HCT116 (cell line): ENCODE measurements at regions not wholly inside any gene's neighbourhood (a gene's known extent, or its start where the extent isn't known, plus 50 kb on each side); places are given as distances from the start of the nearest gene placed in this dataset.

Source experiments
- ATAC-seq: fragments of 200-7000 bp; cut with Tn5 transposase; 2 replicates; pipeline ENCODE4 v1.9.1; 2020; ENCODE audit warnings: mild to moderate bottlenecking, moderate library complexity
- BruUV-seq: library from RNA; stranded (reverse); fragments of 400-500 nt; replicated peaks from 2 replicates; lab custom pipeline; 2021; lab: Mats Ljungman, UMichigan
- CTCF ChIA-PET: fragments of 300-600 bp; sonication (Branson Sonifier 250); formaldehyde crosslinking; loops from one replicate; lab custom pipeline; 2021; ENCODE audit warnings: antibody characterized with exemption; lab: Charles Lee
- POLR2A ChIA-PET: fragments of 300-600, 350-600 bp; sonication (Branson Sonifier 250); formaldehyde crosslinking; loops from one replicate; lab custom pipeline; 2021; ENCODE audit warnings: antibody characterized with exemption; lab: Charles Lee
- RAD21 ChIA-PET, 2 experiments: fragments of 300-600 bp; sonication (Branson Sonifier 250); formaldehyde crosslinking; loops; one replicate each; lab custom pipeline; 2023; ENCODE audit warnings: low total read pairs in 2 of 2; ENCODE audit not compliant: uncharacterized antibody in 2 of 2, unreplicated experiment in 2 of 2, low non-redundant PET in 1 of 2; lab: Charles Lee
- DNase-seq: peaks from one replicate; pipeline ENCODE4 v3.0.0-alpha.2; 2010; ENCODE audit warnings: low read depth, low spot score
- H2AFZ ChIP-seq: fragments of 200-600 bp; shearing (Covaris generic), sonication (generic); 2 replicates; pipeline ENCODE4 v1.6.1; 2017; ENCODE audit warnings: low read depth, mixed run types, mixed read lengths, antibody characterized with exemption, low read length; ENCODE audit not compliant: poor library complexity, severe bottlenecking
- H3K27ac ChIP-seq: 2 replicates; pipeline ENCODE4 v1.5.1; 2012; ENCODE audit warnings: low read depth, low read length
- H3K27me3 ChIP-seq: fragments of 200-600 bp; sonication (generic); 2 replicates; pipeline ENCODE4 v1.6.1; 2016; ENCODE audit warnings: mixed run types, low read length, mixed read lengths; ENCODE audit not compliant: insufficient read depth
- H3K36me3 ChIP-seq, 2 experiments: fragments of 200-500 bp in 1 of 2; fragments of 200-600 bp in 1 of 2; sonication (Bioruptor generic) in 1 of 2; sonication (generic) in 1 of 2; 2 replicates each; pipeline versions ENCODE4 v1.5.1 to v1.6.1; 2014 to 2016; ENCODE audit warnings: low read length in 2 of 2, inconsistent platforms in 1 of 2, mixed read lengths in 1 of 2, mixed run types in 1 of 2; ENCODE audit not compliant: insufficient read depth in 2 of 2, control insufficient read depth in 1 of 2
- H3K4me1 ChIP-seq, 2 experiments: fragments of 200-600 bp in 1 of 2; sonication (generic) in 1 of 2; 2 replicates each; pipeline versions ENCODE4 v1.5.1 to v1.6.1; 2012 to 2017; ENCODE audit warnings: low read length in 2 of 2, inconsistent platforms in 1 of 2, mild to moderate bottlenecking in 1 of 2, mixed read lengths in 1 of 2, mixed run types in 1 of 2, moderate library complexity in 1 of 2; ENCODE audit not compliant: insufficient read depth in 2 of 2, control insufficient read depth in 1 of 2
- H3K4me2 ChIP-seq: fragments of 200-600 bp; sonication (generic); 2 replicates; pipeline ENCODE4 v1.6.1; 2017; ENCODE audit warnings: mixed run types, low read length, mixed read lengths
- H3K4me3 ChIP-seq, 2 experiments: fragments of 200-600 bp in 1 of 2; sonication (generic) in 1 of 2; replicated peaks in 1 of 2; 2 replicates each; pipeline ENCODE4 v1.5.1; 2011 to 2016; ENCODE audit warnings: low read length in 2 of 2, control low read depth in 1 of 2, low read depth in 1 of 2, mild to moderate bottlenecking in 1 of 2, mixed read lengths in 1 of 2, mixed run types in 1 of 2
- H3K79me2 ChIP-seq: fragments of 200-600 bp; sonication (generic); 2 replicates; pipeline ENCODE4 v1.6.1; 2017; ENCODE audit warnings: mild to moderate bottlenecking, mixed run types, low read length, moderate library complexity, mixed read lengths; ENCODE audit not compliant: insufficient read depth
- H3K9ac ChIP-seq: fragments of 200-600 bp; sonication (generic); 2 replicates; pipeline ENCODE4 v1.6.1; 2016; ENCODE audit warnings: low read length, mixed read lengths
- H3K9me2 ChIP-seq: fragments of 200-600 bp; sonication (generic), shearing (Covaris generic); 2 replicates; pipeline ENCODE4 v1.6.1; 2017; ENCODE audit warnings: mixed run types, mild to moderate bottlenecking, moderate library complexity; ENCODE audit not compliant: insufficient read depth
- H3K9me3 ChIP-seq, 2 experiments: fragments of 200-500 bp in 1 of 2; fragments of 200-600 bp in 1 of 2; sonication (Bioruptor generic) in 1 of 2; sonication (generic) in 1 of 2; 2 replicates each; pipeline ENCODE4 v1.6.1; 2014 to 2017; ENCODE audit warnings: low read length in 2 of 2, mixed read lengths in 2 of 2, inconsistent platforms in 1 of 2, low read depth in 1 of 2, mild to moderate bottlenecking in 1 of 2, mixed run types in 1 of 2, moderate library complexity in 1 of 2; ENCODE audit not compliant: control insufficient read depth in 1 of 2, insufficient read depth in 1 of 2
- H4K20me1 ChIP-seq: fragments of 200-600 bp; sonication (generic), shearing (Covaris generic); 2 replicates; pipeline ENCODE4 v1.6.1; 2017; ENCODE audit warnings: mixed run types, mild to moderate bottlenecking, moderate library complexity; ENCODE audit not compliant: insufficient read depth
- CBX3 ChIP-seq: IDR thresholded peaks from 2 replicates; pipeline ENCODE4 v1.6.1; 2012; ENCODE audit warnings: low read depth
- CEBPB ChIP-seq: IDR thresholded peaks from 2 replicates; pipeline ENCODE4 v1.6.1; 2012; ENCODE audit warnings: low read depth
- EGR1 ChIP-seq: IDR thresholded peaks from 2 replicates; pipeline ENCODE4 v1.6.1; 2012; ENCODE audit warnings: low read depth
- ELF1 ChIP-seq: IDR thresholded peaks from 2 replicates; pipeline ENCODE4 v1.6.1; 2012; ENCODE audit warnings: low read depth, borderline replicate concordance
- EZH2phosphoT487 ChIP-seq: fragments of 200-600 bp; IDR thresholded peaks from 2 replicates; pipeline ENCODE4 v1.6.1; 2018; ENCODE audit warnings: antibody characterized with exemption, borderline replicate concordance
- FOSL1 ChIP-seq: IDR thresholded peaks from 2 replicates; pipeline ENCODE4 v1.6.1; 2012; ENCODE audit warnings: low read depth
- JUND ChIP-seq: IDR thresholded peaks from 2 replicates; pipeline ENCODE4 v1.6.1; 2012
- POLR2A ChIP-seq: IDR thresholded peaks from 2 replicates; pipeline ENCODE4 v1.7.0; 2011; ENCODE audit warnings: borderline replicate concordance; ENCODE audit not compliant: insufficient read depth, insufficient read length; ENCODE audit errors: extremely low read depth
- POLR2AphosphoS5 ChIP-seq: IDR thresholded peaks from 2 replicates; pipeline ENCODE4 v1.6.1; 2011; ENCODE audit warnings: mild to moderate bottlenecking, low read depth, low read length, moderate library complexity
- RAD21 ChIP-seq: IDR thresholded peaks from 2 replicates; pipeline ENCODE4 v1.6.1; 2012; ENCODE audit warnings: low read depth, mild to moderate bottlenecking
- SIN3A ChIP-seq: IDR thresholded peaks from 2 replicates; pipeline ENCODE4 v1.6.1; 2012; ENCODE audit warnings: low read depth
- SP1 ChIP-seq: IDR thresholded peaks from 2 replicates; pipeline ENCODE4 v1.6.1; 2012; ENCODE audit warnings: low read depth
- SRF ChIP-seq: IDR thresholded peaks from 2 replicates; pipeline ENCODE4 v1.6.1; 2012; ENCODE audit warnings: low read depth
- TCF7L2 ChIP-seq: IDR thresholded peaks from 2 replicates; pipeline ENCODE4 v1.7.0; 2011; ENCODE audit warnings: borderline replicate concordance, inconsistent platforms; ENCODE audit not compliant: insufficient read depth, insufficient read length; ENCODE audit errors: extremely low read depth
- YY1 ChIP-seq: IDR thresholded peaks from 2 replicates; pipeline ENCODE4 v1.6.1; 2011; ENCODE audit warnings: low read length, low read depth, moderate library complexity, mild to moderate bottlenecking; ENCODE audit not compliant: insufficient replicate concordance; ENCODE audit errors: extremely low read depth
- ZFX ChIP-seq: fragments of 450-650 bp; IDR thresholded peaks from 2 replicates; pipeline ENCODE4 v1.6.1; 2017
- ZNF274 ChIP-seq: fragments of 200-500 bp; sonication (Bioruptor generic); IDR thresholded peaks from 2 replicates; pipeline ENCODE4 v1.6.1; 2014; ENCODE audit warnings: mild to moderate bottlenecking, low read depth, low read length, inconsistent platforms
- intact Hi-C: fragments of 100-400 bp; cut with micrococcal nuclease; formaldehyde crosslinking; loops from 2 replicates; pipeline ENCODE4 v1.10.0; 2022
- TF ChIP-seq, protein P1 (sequence below): IDR thresholded peaks from 2 replicates; pipeline ENCODE4 v1.6.1; 2012
- TF ChIP-seq, protein P2 (sequence below): IDR thresholded peaks from 2 replicates; pipeline ENCODE4 v1.6.1; 2011; ENCODE audit warnings: mild to moderate bottlenecking, low read length, moderate library complexity; ENCODE audit not compliant: insufficient replicate concordance; ENCODE audit errors: extremely low read depth
- TF ChIP-seq, protein P3 (sequence below), 3 experiments: fragments of 200-600 bp in 1 of 3; sonication (generic) in 1 of 3; IDR thresholded peaks in 2 of 3; conservative IDR thresholded peaks in 1 of 3; 2 replicates each; pipeline ENCODE4 v1.5.1; 2012 to 2017; ENCODE audit warnings: low read depth in 2 of 3, low read length in 2 of 3, antibody characterized with exemption in 1 of 3, borderline replicate concordance in 1 of 3, control low read depth in 1 of 3, mild to moderate bottlenecking in 1 of 3, mixed read lengths in 1 of 3, mixed run types in 1 of 3, moderate library complexity in 1 of 3; ENCODE audit not compliant: insufficient read depth in 1 of 3

DNA sequence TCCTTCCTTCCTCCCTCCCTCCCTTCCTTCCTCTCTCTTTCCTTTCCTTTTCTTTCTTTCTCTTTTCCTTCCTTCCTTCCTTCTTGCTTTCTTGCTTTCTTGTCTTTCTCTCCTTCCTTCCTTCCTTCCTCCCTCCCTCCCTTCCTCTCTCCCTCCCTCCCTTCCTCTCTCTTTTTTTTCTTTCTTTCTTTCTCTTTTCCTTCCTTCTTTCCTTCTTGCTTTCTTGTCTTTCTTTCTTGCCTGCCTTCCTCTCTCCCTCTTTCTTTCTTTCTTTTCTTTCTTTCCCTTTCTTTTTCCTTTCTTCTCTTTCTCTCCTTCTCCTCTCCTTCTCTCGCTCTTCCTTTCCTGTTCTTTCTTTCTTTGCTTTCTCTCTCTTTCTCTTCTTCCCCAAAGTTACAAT, 728.4 kb upstream of the ADAMTS5 start:
- Histone ChIP-seq H3K79me2 (no peaks in the 10 kb centered on the region), H3K9ac (no peak overlapping the region), H3K27me3 (no peaks in the 10 kb centered on the region), H3K4me3 (no peak overlapping the region), H4K20me1 (no peaks in the 10 kb centered on the region), H3K4me1 (no peaks in the 10 kb centered on the region), H2AFZ (no peak overlapping the region), H3K9me3 (peaks cover 3 to 46% of the 10 kb centered on the region in 2 experiments; a peak in 2 of 4 replicates), H3K9me2 (no peaks in the 10 kb centered on the region), H3K27ac (no peak overlapping the region), H3K36me3 (no peaks in the 10 kb centered on the region), H3K4me2 (no peak overlapping the region)
- DNase-seq, result no peak
- POLR2A ChIA-PET, result no interaction called here
- no peak for ATAC-seq
- TF ChIP-seq POLR2A, result no peak
- no peak for TF ChIP-seq RAD21
- TF ChIP-seq POLR2AphosphoS5, result no peak
- TF ChIP-seq SP1, result no peak
- no peak for TF ChIP-seq ELF1
- no peak for TF ChIP-seq EZH2phosphoT487
- TF ChIP-seq EGR1, result no peak
- no peak for TF ChIP-seq CEBPB
- TF ChIP-seq SIN3A, result no peak
- TF ChIP-seq YY1, result no peak
- TF ChIP-seq, protein P1, sequence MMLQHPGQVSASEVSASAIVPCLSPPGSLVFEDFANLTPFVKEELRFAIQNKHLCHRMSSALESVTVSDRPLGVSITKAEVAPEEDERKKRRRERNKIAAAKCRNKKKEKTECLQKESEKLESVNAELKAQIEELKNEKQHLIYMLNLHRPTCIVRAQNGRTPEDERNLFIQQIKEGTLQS, result no peak
- TF ChIP-seq SRF, result no peak
- TF ChIP-seq JUND, result no peak
- no peak for TF ChIP-seq ZFX
- no peak for TF ChIP-seq ZNF274
- TF ChIP-seq, protein P2, sequence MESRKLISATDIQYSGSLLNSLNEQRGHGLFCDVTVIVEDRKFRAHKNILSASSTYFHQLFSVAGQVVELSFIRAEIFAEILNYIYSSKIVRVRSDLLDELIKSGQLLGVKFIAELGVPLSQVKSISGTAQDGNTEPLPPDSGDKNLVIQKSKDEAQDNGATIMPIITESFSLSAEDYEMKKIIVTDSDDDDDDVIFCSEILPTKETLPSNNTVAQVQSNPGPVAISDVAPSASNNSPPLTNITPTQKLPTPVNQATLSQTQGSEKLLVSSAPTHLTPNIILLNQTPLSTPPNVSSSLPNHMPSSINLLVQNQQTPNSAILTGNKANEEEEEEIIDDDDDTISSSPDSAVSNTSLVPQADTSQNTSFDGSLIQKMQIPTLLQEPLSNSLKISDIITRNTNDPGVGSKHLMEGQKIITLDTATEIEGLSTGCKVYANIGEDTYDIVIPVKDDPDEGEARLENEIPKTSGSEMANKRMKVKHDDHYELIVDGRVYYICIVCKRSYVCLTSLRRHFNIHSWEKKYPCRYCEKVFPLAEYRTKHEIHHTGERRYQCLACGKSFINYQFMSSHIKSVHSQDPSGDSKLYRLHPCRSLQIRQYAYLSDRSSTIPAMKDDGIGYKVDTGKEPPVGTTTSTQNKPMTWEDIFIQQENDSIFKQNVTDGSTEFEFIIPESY, result no peak
- no peak for TF ChIP-seq TCF7L2
- TF ChIP-seq FOSL1, result no peak
- no peak for TF ChIP-seq CBX3
- TF ChIP-seq, protein P3, sequence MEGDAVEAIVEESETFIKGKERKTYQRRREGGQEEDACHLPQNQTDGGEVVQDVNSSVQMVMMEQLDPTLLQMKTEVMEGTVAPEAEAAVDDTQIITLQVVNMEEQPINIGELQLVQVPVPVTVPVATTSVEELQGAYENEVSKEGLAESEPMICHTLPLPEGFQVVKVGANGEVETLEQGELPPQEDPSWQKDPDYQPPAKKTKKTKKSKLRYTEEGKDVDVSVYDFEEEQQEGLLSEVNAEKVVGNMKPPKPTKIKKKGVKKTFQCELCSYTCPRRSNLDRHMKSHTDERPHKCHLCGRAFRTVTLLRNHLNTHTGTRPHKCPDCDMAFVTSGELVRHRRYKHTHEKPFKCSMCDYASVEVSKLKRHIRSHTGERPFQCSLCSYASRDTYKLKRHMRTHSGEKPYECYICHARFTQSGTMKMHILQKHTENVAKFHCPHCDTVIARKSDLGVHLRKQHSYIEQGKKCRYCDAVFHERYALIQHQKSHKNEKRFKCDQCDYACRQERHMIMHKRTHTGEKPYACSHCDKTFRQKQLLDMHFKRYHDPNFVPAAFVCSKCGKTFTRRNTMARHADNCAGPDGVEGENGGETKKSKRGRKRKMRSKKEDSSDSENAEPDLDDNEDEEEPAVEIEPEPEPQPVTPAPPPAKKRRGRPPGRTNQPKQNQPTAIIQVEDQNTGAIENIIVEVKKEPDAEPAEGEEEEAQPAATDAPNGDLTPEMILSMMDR (IDR thresholded peaks at IDR 0.05 in 2 of 3, conservative IDR thresholded peaks at IDR 0.05 in 1 of 3; ENCODE audit: borderline replicate concordance in 1 of 3, insufficient read depth in 1 of 3, low read depth in 2 of 3, low read length in 2 of 3), result no peak
- RAD21 ChIA-PET, result no interaction called here
- intact Hi-C loops, result no loop called here
- BruUV-seq, result no TSS peak
- CTCF ChIA-PET, result no interaction called here
